ENCODE measurements at regions not wholly inside any gene's neighbourhood (a gene's known extent, or its start where the extent isn't known, plus 50 kb on each side); places are given as distances from the start of the nearest gene placed in this dataset.

- no peak for DNase-seq (ENCODE audit: low read depth in 6 of 9, low spot score in 9 of 9)
- Histone ChIP-seq H3K4me3 (ENCODE audit: low read length in 2 of 2) (no peak overlapping the region), H3K4me1 (ENCODE audit: control insufficient read depth in 2 of 2, insufficient read depth in 2 of 2, low read length in 2 of 2) (no peaks in the 10 kb centered on the region), H3K27ac (ENCODE audit: low read depth in 1 of 2, low read length in 1 of 2) (peak overlapping the region in 1 of 2 donors; percentile 26), H3K9me3 (ENCODE audit: control insufficient read depth in 2 of 2, insufficient read depth in 1 of 2, low read length in 1 of 2) (no peaks in the 10 kb centered on the region), H3K36me3 (ENCODE audit: control insufficient read depth in 2 of 2, insufficient read depth in 2 of 2, low read length in 1 of 2) (no peaks in the 10 kb centered on the region), H3K27me3 (ENCODE audit: control insufficient read depth in 2 of 2, insufficient read depth in 1 of 2, low read length in 1 of 2) (no peaks in the 10 kb centered on the region)
- WGBS, result 95% methylated on average over 10 of the region's 10 CpGs
These were observed 127.6 kb upstream of the RFC3 start for GRCh38 chr13:33690354-33690753.

GRCh38 chr13:33691980-33692379 lies 126.0 kb upstream of the RFC3 start:
- Histone ChIP-seq H3K27me3 (ENCODE audit: control insufficient read depth in 2 of 2, insufficient read depth in 1 of 2, low read length in 1 of 2) (no peaks in the 10 kb centered on the region), H3K4me1 (ENCODE audit: control insufficient read depth in 2 of 2, insufficient read depth in 2 of 2, low read length in 2 of 2) (no peaks in the 10 kb centered on the region), H3K4me3 (ENCODE audit: low read length in 2 of 2) (no peak overlapping the region), H3K27ac (ENCODE audit: low read depth in 1 of 2, low read length in 1 of 2) (no peak overlapping the region), H3K9me3 (ENCODE audit: control insufficient read depth in 2 of 2, insufficient read depth in 1 of 2, low read length in 1 of 2) (no peaks in the 10 kb centered on the region), H3K36me3 (ENCODE audit: control insufficient read depth in 2 of 2, insufficient read depth in 2 of 2, low read length in 1 of 2) (no peaks in the 10 kb centered on the region)
- no peak for DNase-seq (ENCODE audit: low read depth in 6 of 9, low spot score in 9 of 9)
- 96% methylated on average over 11 of the region's 11 CpGs for WGBS

GRCh38 chr13:33692531-33692930 lies 125.4 kb upstream of the RFC3 start:
- no peak overlapping the region for H3K27ac ChIP-seq (ENCODE audit: low read depth in 1 of 2, low read length in 1 of 2)
- no peak for DNase-seq (ENCODE audit: low read depth in 6 of 9, low spot score in 9 of 9)
- H3K27me3 ChIP-seq (ENCODE audit: control insufficient read depth in 2 of 2, insufficient read depth in 1 of 2, low read length in 1 of 2), result no peaks in the 10 kb centered on the region
- H3K4me3 ChIP-seq (ENCODE audit: low read length in 2 of 2), result no peak overlapping the region
- no peaks in the 10 kb centered on the region for H3K9me3 ChIP-seq (ENCODE audit: control insufficient read depth in 2 of 2, insufficient read depth in 1 of 2, low read length in 1 of 2)
- 87% methylated on average over 2 of the region's 2 CpGs for WGBS
- H3K36me3 ChIP-seq (ENCODE audit: control insufficient read depth in 2 of 2, insufficient read depth in 2 of 2, low read length in 1 of 2), result no peaks in the 10 kb centered on the region
- no peaks in the 10 kb centered on the region for H3K4me1 ChIP-seq (ENCODE audit: control insufficient read depth in 2 of 2, insufficient read depth in 2 of 2, low read length in 2 of 2)

GRCh38 chr13:33694546-33694945 lies 123.4 kb upstream of the RFC3 start:
- Histone ChIP-seq H3K9me3 (ENCODE audit: control insufficient read depth in 2 of 2, insufficient read depth in 1 of 2, low read length in 1 of 2) (no peaks in the 10 kb centered on the region), H3K4me1 (ENCODE audit: control insufficient read depth in 2 of 2, insufficient read depth in 2 of 2, low read length in 2 of 2) (no peaks in the 10 kb centered on the region), H3K27me3 (ENCODE audit: control insufficient read depth in 2 of 2, insufficient read depth in 1 of 2, low read length in 1 of 2) (no peaks in the 10 kb centered on the region), H3K4me3 (ENCODE audit: low read length in 2 of 2) (no peak overlapping the region), H3K27ac (ENCODE audit: low read depth in 1 of 2, low read length in 1 of 2) (no peak overlapping the region), H3K36me3 (ENCODE audit: control insufficient read depth in 2 of 2, insufficient read depth in 2 of 2, low read length in 1 of 2) (no peaks in the 10 kb centered on the region)
- no peak for DNase-seq (ENCODE audit: low read depth in 6 of 9, low spot score in 9 of 9)

- H3K36me3 ChIP-seq (ENCODE audit: control insufficient read depth in 2 of 2, insufficient read depth in 2 of 2, low read length in 1 of 2), result no peaks in the 10 kb centered on the region
- DNase-seq (ENCODE audit: low read depth in 6 of 9, low spot score in 9 of 9), result no peak
- H3K4me1 ChIP-seq (ENCODE audit: control insufficient read depth in 2 of 2, insufficient read depth in 2 of 2, low read length in 2 of 2), result no peaks in the 10 kb centered on the region
- H3K4me3 ChIP-seq (ENCODE audit: low read length in 2 of 2), result no peak overlapping the region
- no peaks in the 10 kb centered on the region for H3K9me3 ChIP-seq (ENCODE audit: control insufficient read depth in 2 of 2, insufficient read depth in 1 of 2, low read length in 1 of 2)
- H3K27me3 ChIP-seq (ENCODE audit: control insufficient read depth in 2 of 2, insufficient read depth in 1 of 2, low read length in 1 of 2), result no peaks in the 10 kb centered on the region
- no peak overlapping the region for H3K27ac ChIP-seq (ENCODE audit: low read depth in 1 of 2, low read length in 1 of 2)
- WGBS, result 94% methylated on average over 1 of the region's 1 CpG
These were observed 121.4 kb upstream of the RFC3 start for GRCh38 chr13:33696530-33696929.

- Histone ChIP-seq H3K36me3 (ENCODE audit: control insufficient read depth in 2 of 2, insufficient read depth in 2 of 2, low read length in 1 of 2) (no peaks in the 10 kb centered on the region), H3K4me3 (ENCODE audit: low read length in 2 of 2) (no peak overlapping the region), H3K4me1 (ENCODE audit: control insufficient read depth in 2 of 2, insufficient read depth in 2 of 2, low read length in 2 of 2) (no peaks in the 10 kb centered on the region), H3K27me3 (ENCODE audit: control insufficient read depth in 2 of 2, insufficient read depth in 1 of 2, low read length in 1 of 2) (no peaks in the 10 kb centered on the region), H3K27ac (ENCODE audit: low read depth in 1 of 2, low read length in 1 of 2) (no peak overlapping the region), H3K9me3 (ENCODE audit: control insufficient read depth in 2 of 2, insufficient read depth in 1 of 2, low read length in 1 of 2) (no peaks in the 10 kb centered on the region)
- 96% methylated on average over 1 of the region's 1 CpG for WGBS
- no peak for DNase-seq (ENCODE audit: low read depth in 6 of 9, low spot score in 9 of 9)
These were observed 120.0 kb upstream of the RFC3 start for GRCh38 chr13:33697926-33698325.

- DNase-seq (ENCODE audit: low read depth in 6 of 9, low spot score in 9 of 9), result no peak
These were observed 110.5 kb upstream of the RFC3 start for GRCh38 chr13:33707449-33707848.

GRCh38 chr13:33710924-33711323 lies 107.0 kb upstream of the RFC3 start:
- Histone ChIP-seq H3K36me3 (ENCODE audit: control insufficient read depth in 2 of 2, insufficient read depth in 2 of 2, low read length in 1 of 2) (no peaks in the 10 kb centered on the region), H3K4me1 (ENCODE audit: control insufficient read depth in 2 of 2, insufficient read depth in 2 of 2, low read length in 2 of 2) (no peaks in the 10 kb centered on the region), H3K9me3 (ENCODE audit: control insufficient read depth in 2 of 2, insufficient read depth in 1 of 2, low read length in 1 of 2) (no peaks in the 10 kb centered on the region), H3K27ac (ENCODE audit: low read depth in 1 of 2, low read length in 1 of 2) (no peak overlapping the region), H3K27me3 (ENCODE audit: control insufficient read depth in 2 of 2, insufficient read depth in 1 of 2, low read length in 1 of 2) (no peaks in the 10 kb centered on the region), H3K4me3 (ENCODE audit: low read length in 2 of 2) (no peak overlapping the region)
- no peak for DNase-seq (ENCODE audit: low read depth in 6 of 9, low spot score in 9 of 9)
- WGBS, result 93% methylated on average over 1 of the region's 1 CpG

More at GRCh38 chr13:33707449-33707848, 110.5 kb upstream of the RFC3 start:
- no peak overlapping the region for H3K27ac ChIP-seq (ENCODE audit: low read depth in 1 of 2, low read length in 1 of 2)
- no peak overlapping the region for H3K4me3 ChIP-seq (ENCODE audit: low read length in 2 of 2)
- no peaks in the 10 kb centered on the region for H3K27me3 ChIP-seq (ENCODE audit: control insufficient read depth in 2 of 2, insufficient read depth in 1 of 2, low read length in 1 of 2)
- H3K4me1 ChIP-seq (ENCODE audit: control insufficient read depth in 2 of 2, insufficient read depth in 2 of 2, low read length in 2 of 2), result no peaks in the 10 kb centered on the region
- H3K36me3 ChIP-seq (ENCODE audit: control insufficient read depth in 2 of 2, insufficient read depth in 2 of 2, low read length in 1 of 2), result no peaks in the 10 kb centered on the region
- H3K9me3 ChIP-seq (ENCODE audit: control insufficient read depth in 2 of 2, insufficient read depth in 1 of 2, low read length in 1 of 2), result no peaks in the 10 kb centered on the region
- 96% methylated on average over 3 of the region's 3 CpGs for WGBS

GRCh38 chr13:33711436-33711835 lies 106.5 kb upstream of the RFC3 start:
- 82% methylated on average over 3 of the region's 3 CpGs for WGBS
- Histone ChIP-seq H3K4me1 (ENCODE audit: control insufficient read depth in 2 of 2, insufficient read depth in 2 of 2, low read length in 2 of 2) (no peaks in the 10 kb centered on the region), H3K27ac (ENCODE audit: low read depth in 1 of 2, low read length in 1 of 2) (no peak overlapping the region), H3K9me3 (ENCODE audit: control insufficient read depth in 2 of 2, insufficient read depth in 1 of 2, low read length in 1 of 2) (no peaks in the 10 kb centered on the region), H3K27me3 (ENCODE audit: control insufficient read depth in 2 of 2, insufficient read depth in 1 of 2, low read length in 1 of 2) (no peaks in the 10 kb centered on the region), H3K36me3 (ENCODE audit: control insufficient read depth in 2 of 2, insufficient read depth in 2 of 2, low read length in 1 of 2) (no peaks in the 10 kb centered on the region), H3K4me3 (ENCODE audit: low read length in 2 of 2) (no peak overlapping the region)
- no peak for DNase-seq (ENCODE audit: low read depth in 6 of 9, low spot score in 9 of 9)

GRCh38 chr13:33717775-33718174 lies 100.2 kb upstream of the RFC3 start:
- H3K27me3 ChIP-seq (ENCODE audit: control insufficient read depth in 2 of 2, insufficient read depth in 1 of 2, low read length in 1 of 2), result no peaks in the 10 kb centered on the region
- no peaks in the 10 kb centered on the region for H3K9me3 ChIP-seq (ENCODE audit: control insufficient read depth in 2 of 2, insufficient read depth in 1 of 2, low read length in 1 of 2)
- no peaks in the 10 kb centered on the region for H3K36me3 ChIP-seq (ENCODE audit: control insufficient read depth in 2 of 2, insufficient read depth in 2 of 2, low read length in 1 of 2)
- DNase-seq (ENCODE audit: low read depth in 6 of 9, low spot score in 9 of 9), result no peak
- no peaks in the 10 kb centered on the region for H3K4me1 ChIP-seq (ENCODE audit: control insufficient read depth in 2 of 2, insufficient read depth in 2 of 2, low read length in 2 of 2)
- H3K4me3 ChIP-seq (ENCODE audit: low read length in 2 of 2), result no peak overlapping the region
- no peak overlapping the region for H3K27ac ChIP-seq (ENCODE audit: low read depth in 1 of 2, low read length in 1 of 2)

Data from thymus (tissue), 11 donors.